Body of pancreas (tissue), 4 donors: ENCODE measurements at regions not wholly inside any gene's neighbourhood (a gene's known extent, or its start where the extent isn't known, plus 50 kb on each side); places are given as distances from the start of the nearest gene placed in this dataset.

Experiments used
- ATAC-seq: fragments of 150-250 bp; one replicate; pipeline ENCODE4 v1.9.1; 2016
- DNase-seq, 4 donors: peaks; one replicate each; pipeline ENCODE4 v3.0.0-alpha.2; 2019
- H3K27ac ChIP-seq, 4 donors: fragments of 200-600 bp; sonication (generic); 1 replicate in 3 of 4; 2 replicates in 1 of 4; pipeline versions ENCODE4 v1.5.1 to v1.6.1; 2016 to 2019; ENCODE audit warnings: mild to moderate bottlenecking in 1 of 4, mixed read lengths in 1 of 4, moderate library complexity in 1 of 4
- H3K27me3 ChIP-seq, 2 donors: fragments of 200-600 bp; sonication (generic); one replicate each; pipeline ENCODE4 v1.6.0; 2016; ENCODE audit warnings: mild to moderate bottlenecking in 1 of 2
- H3K36me3 ChIP-seq, 2 donors: fragments of 200-600 bp; sonication (generic); replicated peaks in 1 of 2; 2 replicates each; pipeline ENCODE4 v1.5.1; 2016; ENCODE audit warnings: low read depth in 2 of 2; ENCODE audit not compliant: insufficient read depth in 1 of 2
- H3K4me1 ChIP-seq: fragments of 200-600 bp; sonication (generic); one replicate; pipeline ENCODE4 v1.6.0; 2016
- H3K4me3 ChIP-seq, 2 donors: fragments of 200-600 bp; sonication (generic); 1 replicate in 1 of 2; 2 replicates in 1 of 2; pipeline ENCODE4 v1.5.1; 2016 to 2019
- H3K9me3 ChIP-seq, 3 donors: fragments of 200-600 bp; sonication (generic); 1 replicate in 2 of 3; 2 replicates in 1 of 3; pipeline ENCODE4 v1.5.1; 2016
- CTCF ChIP-seq, 7 experiments: fragments of 450-650 bp in 4 of 7; fragments of 200-600 bp in 3 of 7; sonication (generic) in 3 of 7; IDR thresholded peaks; one replicate each; pipeline ENCODE4 v1.5.1; 2016 to 2019; ENCODE audit warnings: antibody characterized with exemption in 7 of 7
- POLR2A ChIP-seq, 3 donors: fragments of 450-650 bp; IDR thresholded peaks; one replicate each; pipeline ENCODE4 v1.6.1; 2016; ENCODE audit warnings: antibody characterized with exemption in 3 of 3, mild to moderate bottlenecking in 2 of 3
- WGBS, 2 donors: methylation state at CpG; one replicate each; pipeline ENCODE4 v1.1.5; 2017; 5-methylcytosine and 5-hydroxymethylcytosine counted together
- intact Hi-C: fragments of 100-400 bp; cut with DNase I; formaldehyde crosslinking; loops from one replicate; pipeline ENCODE4 v1.15.1; 2023

GRCh38 chr14:100972118-100972897 is 68.8 kb upstream of the RTL1 start:
- H3K4me3 ChIP-seq = no peak overlapping the region
- intact Hi-C loops = no loop called here
- H3K9me3 ChIP-seq = no peaks in the 10 kb centered on the region
- no peaks in the 10 kb centered on the region for H3K27me3 ChIP-seq
- TF ChIP-seq POLR2A (IDR thresholded peaks at IDR 0.05) = no peak
- TF ChIP-seq CTCF (IDR thresholded peaks at IDR 0.05) = no peak
- no peaks in the 10 kb centered on the region for H3K4me1 ChIP-seq
- no peak for DNase-seq
- no peaks in the 10 kb centered on the region for H3K36me3 ChIP-seq
- WGBS, 2 donors = 88% methylated on average over 8 of the region's 8 CpGs
- ATAC-seq = no peak
- no peak overlapping the region for H3K27ac ChIP-seq

- H3K27me3 ChIP-seq = no peaks in the 10 kb centered on the region
- H3K27ac ChIP-seq = no peak overlapping the region
- intact Hi-C loops = no loop called here
- DNase-seq (no peak), ATAC-seq (no peak)
- no peaks in the 10 kb centered on the region for H3K9me3 ChIP-seq
- TF ChIP-seq POLR2A (IDR thresholded peaks at IDR 0.05) (no peak), CTCF (IDR thresholded peaks at IDR 0.05) (no peak)
- no peak overlapping the region for H3K4me3 ChIP-seq
- H3K4me1 ChIP-seq = no peaks in the 10 kb centered on the region
- H3K36me3 ChIP-seq = no peaks in the 10 kb centered on the region
- WGBS, 2 donors = 77 to 87% methylated on average over 2 of the region's 2 CpGs
Measured at GRCh38 chr14:100975671-100976070, 72.1 kb upstream of the RTL1 start.

- intact Hi-C loops = no loop called here
- Histone ChIP-seq H3K4me3 (no peak overlapping the region), H3K9me3 (no peaks in the 10 kb centered on the region), H3K27ac (no peak overlapping the region), H3K27me3 (no peaks in the 10 kb centered on the region), H3K4me1 (no peaks in the 10 kb centered on the region), H3K36me3 (no peaks in the 10 kb centered on the region)
- TF ChIP-seq POLR2A (IDR thresholded peaks at IDR 0.05) (no peak), CTCF (IDR thresholded peaks at IDR 0.05) (no peak)
- no peak for ATAC-seq
- no peak for DNase-seq
- 50 to 61% methylated on average over 3 of the region's 3 CpGs for WGBS, 2 donors
Measured at GRCh38 chr14:100979079-100979478, 75.6 kb upstream of the RTL1 start.

GRCh38 chr14:100979780-100980179 is 76.3 kb upstream of the RTL1 start:
- no peak for TF ChIP-seq CTCF (IDR thresholded peaks at IDR 0.05)
- WGBS, 2 donors = 74 to 84% methylated on average over 3 of the region's 3 CpGs
- H3K9me3 ChIP-seq = no peaks in the 10 kb centered on the region
- H3K27me3 ChIP-seq = no peaks in the 10 kb centered on the region
- no peak for DNase-seq
- H3K4me1 ChIP-seq = no peaks in the 10 kb centered on the region
- H3K4me3 ChIP-seq = no peak overlapping the region
- H3K27ac ChIP-seq = no peak overlapping the region
- H3K36me3 ChIP-seq = no peaks in the 10 kb centered on the region
- intact Hi-C loops = no loop called here
- no peak for ATAC-seq

- ATAC-seq (no peak), DNase-seq (no peak)
- Histone ChIP-seq H3K4me3 (no peak overlapping the region), H3K9me3 (no peaks in the 10 kb centered on the region), H3K4me1 (no peaks in the 10 kb centered on the region), H3K27me3 (no peaks in the 10 kb centered on the region), H3K27ac (no peak overlapping the region), H3K36me3 (no peaks in the 10 kb centered on the region)
- intact Hi-C loops = no loop called here
- no peak for TF ChIP-seq POLR2A (IDR thresholded peaks at IDR 0.05)
- no peak for TF ChIP-seq CTCF (IDR thresholded peaks at IDR 0.05)
- 75 to 82% methylated on average over 3 of the region's 3 CpGs for whole genome bisulfite sequencing, 2 donors
Measured at GRCh38 chr14:100980823-100981222, 77.3 kb upstream of the RTL1 start.
